DMS 273 (cell line): ENCODE measurements at regions not wholly inside any gene's neighbourhood (a gene's known extent, or its start where the extent isn't known, plus 50 kb on each side); places are given as distances from the start of the nearest gene placed in this dataset.

Experiments used
- DNase-seq: peaks from one replicate; lab custom pipeline; 2025; ENCODE audit not compliant: unreplicated experiment; lab: John Stamatoyannopoulos, UW

- no peak for DNase-seq
These were observed 319.6 kb upstream of the CDH11 start for GRCh38 chr16:65441501-65441900.

GRCh38 chr16:65429504-65430181, 307.8 kb upstream of the CDH11 start:
- no peak for DNase-seq

- no peak for DNase-seq
These were observed 304.6 kb upstream of the CDH11 start for GRCh38 chr16:65426484-65426883.

- no peak for DNase-seq
These were observed 301.1 kb upstream of the CDH11 start for GRCh38 chr16:65422934-65423333.

GRCh38 chr16:65421596-65421995, 299.7 kb upstream of the CDH11 start:
- no peak for DNase-seq

GRCh38 chr16:65418435-65418834, 296.6 kb upstream of the CDH11 start:
- no peak for DNase-seq

- DNase-seq, result no peak
These were observed 293.6 kb upstream of the CDH11 start for GRCh38 chr16:65415460-65415859.

- no peak for DNase-seq
These were observed 292.6 kb upstream of the CDH11 start for GRCh38 chr16:65414284-65414984.

- no peak for DNase-seq
These were observed 292.0 kb upstream of the CDH11 start for GRCh38 chr16:65413861-65414260.

- no peak for DNase-seq
These were observed 288.9 kb upstream of the CDH11 start for GRCh38 chr16:65410801-65411200.

- no peak for DNase-seq
These were observed 287.6 kb upstream of the CDH11 start for GRCh38 chr16:65409510-65409909.

GRCh38 chr16:65406933-65407332, 285.1 kb upstream of the CDH11 start:
- no peak for DNase-seq

- no peak for DNase-seq
These were observed 284.3 kb upstream of the CDH11 start for GRCh38 chr16:65406116-65406515.

- no peak for DNase-seq
These were observed 272.4 kb upstream of the CDH11 start for GRCh38 chr16:65394281-65394680.

- no peak for DNase-seq
These were observed 271.1 kb upstream of the CDH11 start for GRCh38 chr16:65392806-65393565.

- no peak for DNase-seq
These were observed 266.7 kb upstream of the CDH11 start for GRCh38 chr16:65388592-65388991.

- no peak for DNase-seq
These were observed 264.8 kb upstream of the CDH11 start for GRCh38 chr16:65386672-65387071.

- DNase-seq, result no peak
These were observed 262.6 kb upstream of the CDH11 start for GRCh38 chr16:65384441-65384840.

GRCh38 chr16:65377195-65377594, 255.3 kb upstream of the CDH11 start:
- no peak for DNase-seq

GRCh38 chr16:65376601-65377000, 254.7 kb upstream of the CDH11 start:
- DNase-seq, result no peak

GRCh38 chr16:65375651-65376050, 253.8 kb upstream of the CDH11 start:
- DNase-seq, result no peak

- DNase-seq, result no peak
These were observed 251.2 kb upstream of the CDH11 start for GRCh38 chr16:65373097-65373496.
